Ishikawa (cell line): ENCODE measurements at regions not wholly inside any gene's neighbourhood (a gene's known extent, or its start where the extent isn't known, plus 50 kb on each side); places are given as distances from the start of the nearest gene placed in this dataset.

Experiments
- CEBPB ChIP-seq: IDR thresholded peaks from 2 replicates; pipeline ENCODE4 v1.6.1; 2012
- CREB1 ChIP-seq: IDR thresholded peaks from 2 replicates; pipeline ENCODE4 v1.6.1; 2012; ENCODE audit warnings: low read depth
- EGR1 ChIP-seq: IDR thresholded peaks from 2 replicates; pipeline ENCODE4 v1.6.1; 2012
- EP300 ChIP-seq: IDR thresholded peaks from 2 replicates; pipeline ENCODE4 v1.6.1; 2012; ENCODE audit warnings: borderline replicate concordance
- FOXM1 ChIP-seq: IDR thresholded peaks from 2 replicates; pipeline ENCODE4 v1.6.1; 2012; ENCODE audit warnings: low read depth, borderline replicate concordance
- NFIC ChIP-seq: IDR thresholded peaks from 2 replicates; pipeline ENCODE4 v1.6.1; 2012
- RAD21 ChIP-seq: IDR thresholded peaks from 2 replicates; pipeline ENCODE4 v1.6.1; 2012; ENCODE audit warnings: low read depth
- REST ChIP-seq: IDR thresholded peaks from 2 replicates; pipeline ENCODE4 v1.6.1; 2012; ENCODE audit warnings: low read depth, mild to moderate bottlenecking
- TAF1 ChIP-seq: IDR thresholded peaks from 2 replicates; pipeline ENCODE4 v1.6.1; 2012; ENCODE audit warnings: low read depth, mild to moderate bottlenecking
- TCF12 ChIP-seq: IDR thresholded peaks from 2 replicates; pipeline ENCODE4 v1.6.1; 2012; ENCODE audit warnings: low read depth
- TEAD4 ChIP-seq: IDR thresholded peaks from 2 replicates; pipeline ENCODE4 v1.6.1; 2012
- USF1 ChIP-seq: IDR thresholded peaks from 2 replicates; pipeline ENCODE4 v1.6.1; 2012
- YY1 ChIP-seq: IDR thresholded peaks from 2 replicates; pipeline ENCODE4 v1.6.1; 2012; ENCODE audit warnings: low read depth
- ZBTB7A ChIP-seq: IDR thresholded peaks from 2 replicates; pipeline ENCODE4 v1.6.1; 2012; ENCODE audit warnings: low read depth
- TF ChIP-seq, protein P1 (sequence below): IDR thresholded peaks from 2 replicates; pipeline ENCODE4 v1.6.1; 2012

DNA sequence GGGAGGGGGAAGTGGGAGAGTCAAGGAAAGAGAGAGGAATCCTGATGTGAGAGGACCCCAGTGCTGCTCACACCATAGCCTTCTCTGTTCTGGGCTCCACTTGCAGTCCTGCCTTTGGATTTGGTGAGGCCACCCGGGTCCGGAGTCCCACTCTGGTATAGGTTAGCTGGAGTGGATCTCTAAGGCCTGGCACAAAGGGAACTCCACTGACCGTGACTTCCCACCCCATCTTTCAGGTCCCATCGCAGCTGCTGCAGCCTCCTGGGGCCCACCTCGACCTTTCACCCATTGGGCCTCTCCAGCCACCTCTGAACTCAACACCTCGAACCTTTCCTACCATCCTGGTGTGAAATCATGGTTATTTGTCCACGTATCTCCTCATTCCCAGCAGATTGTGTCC, 324.4 kb downstream of the MATN1 start:
- TF ChIP-seq EP300 (no peak), CREB1 (no peak), TAF1 (no peak), REST (no peak), USF1 (no peak), TEAD4 (no peak), EGR1 (no peak), TCF12 (no peak), RAD21 (no peak), ZBTB7A (no peak)
- TF ChIP-seq, protein P1, sequence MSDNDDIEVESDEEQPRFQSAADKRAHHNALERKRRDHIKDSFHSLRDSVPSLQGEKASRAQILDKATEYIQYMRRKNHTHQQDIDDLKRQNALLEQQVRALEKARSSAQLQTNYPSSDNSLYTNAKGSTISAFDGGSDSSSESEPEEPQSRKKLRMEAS: no peak

- no peak for TF ChIP-seq EP300
- TF ChIP-seq CEBPB: no peak
- no peak for TF ChIP-seq FOXM1
- no peak for TF ChIP-seq TAF1
- TF ChIP-seq CREB1: no peak
- no peak for TF ChIP-seq USF1
- TF ChIP-seq, protein P1: no peak
- no peak for TF ChIP-seq REST
- TF ChIP-seq ZBTB7A: no peak
- no peak for TF ChIP-seq TCF12
- TF ChIP-seq RAD21: no peak
- no peak for TF ChIP-seq EGR1
- TF ChIP-seq TEAD4: no peak
- no peak for TF ChIP-seq NFIC
- TF ChIP-seq YY1: no peak
Measured at GRCh38 chr1:30397576-30397975, 325.8 kb downstream of the MATN1 start.

- TF ChIP-seq TAF1 (no peak), NFIC (no peak), FOXM1 (no peak), TCF12 (no peak), YY1 (no peak), CEBPB (no peak), CREB1 (no peak), TEAD4 (no peak), REST (no peak), EP300 (no peak), USF1 (no peak), EGR1 (no peak), RAD21 (no peak), ZBTB7A (no peak)
- TF ChIP-seq, protein P1: no peak
Measured at GRCh38 chr1:30395631-30396030, 327.8 kb downstream of the MATN1 start.

DNA sequence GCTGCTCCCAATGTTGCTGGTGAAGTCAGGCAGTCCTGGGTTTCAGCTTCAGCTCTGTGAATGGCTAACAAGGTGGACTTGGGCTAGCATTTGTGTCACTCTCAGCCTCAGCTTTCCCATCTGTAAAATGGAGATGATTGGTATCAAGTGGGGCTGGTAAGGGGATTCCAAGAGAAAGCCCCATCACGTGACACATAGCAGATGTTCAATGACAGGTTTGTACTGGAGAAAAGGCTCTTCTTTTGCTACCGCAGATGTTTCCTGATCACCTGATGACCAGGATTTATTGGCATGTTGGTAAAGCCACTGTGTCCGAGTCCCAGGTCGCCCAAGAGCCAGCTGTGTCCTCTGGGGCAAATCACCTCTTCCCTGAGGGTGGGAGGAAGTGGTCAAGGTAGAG, 335.0 kb downstream of the MATN1 start:
- TF ChIP-seq TEAD4 (no peak), REST (no peak), USF1 (0 out of 2 replicates have a peak, but pooled peaks have one; percentile 37), YY1 (no peak), FOXM1 (no peak)
